UCSD-AML1 (cell line): ENCODE measurements at regions not wholly inside any gene's neighbourhood (a gene's known extent, or its start where the extent isn't known, plus 50 kb on each side); places are given as distances from the start of the nearest gene placed in this dataset.

Source experiments
- DNase-seq: peaks from one replicate; lab custom pipeline; 2025; ENCODE audit not compliant: unreplicated experiment; lab: John Stamatoyannopoulos, UW

GRCh38 chr4:30429813-30430761 is 290.1 kb upstream of the PCDH7 start:
- DNase-seq: no peak

GRCh38 chr4:30434656-30435055 is 285.5 kb upstream of the PCDH7 start:
- DNase-seq: no peak

GRCh38 chr4:30436394-30436793 is 283.8 kb upstream of the PCDH7 start:
- DNase-seq: no peak

GRCh38 chr4:30437316-30437715 is 282.9 kb upstream of the PCDH7 start:
- DNase-seq: no peak

GRCh38 chr4:30443289-30443688 is 276.9 kb upstream of the PCDH7 start:
- DNase-seq: peak; percentile 1

- DNase-seq: no peak
These were observed 269.7 kb upstream of the PCDH7 start for GRCh38 chr4:30450474-30450873.

- no peak for DNase-seq
These were observed 265.7 kb upstream of the PCDH7 start for GRCh38 chr4:30454504-30454903.

- DNase-seq: no peak
These were observed 263.5 kb upstream of the PCDH7 start for GRCh38 chr4:30456716-30457115.

GRCh38 chr4:30460818-30461217 is 259.4 kb upstream of the PCDH7 start:
- no peak for DNase-seq

GRCh38 chr4:30461218-30461617 is 259.0 kb upstream of the PCDH7 start:
- DNase-seq: no peak

- no peak for DNase-seq
These were observed 257.6 kb upstream of the PCDH7 start for GRCh38 chr4:30462445-30463090.

- no peak for DNase-seq
These were observed 248.3 kb upstream of the PCDH7 start for GRCh38 chr4:30471861-30472260.

- no peak for DNase-seq
These were observed 246.9 kb upstream of the PCDH7 start for GRCh38 chr4:30473225-30473624.

GRCh38 chr4:30495251-30495650 is 224.9 kb upstream of the PCDH7 start:
- no peak for DNase-seq

- DNase-seq: no peak
These were observed 224.4 kb upstream of the PCDH7 start for GRCh38 chr4:30495651-30496310.

GRCh38 chr4:30511751-30512150 is 208.4 kb upstream of the PCDH7 start:
- no peak for DNase-seq

GRCh38 chr4:30518211-30518610 is 202.0 kb upstream of the PCDH7 start:
- DNase-seq: no peak

GRCh38 chr4:30525662-30526315 is 194.4 kb upstream of the PCDH7 start:
- DNase-seq: no peak

GRCh38 chr4:30535255-30535654 is 184.9 kb upstream of the PCDH7 start:
- no peak for DNase-seq

- DNase-seq: no peak
These were observed 183.9 kb upstream of the PCDH7 start for GRCh38 chr4:30536231-30536630.

- DNase-seq: no peak
These were observed 182.7 kb upstream of the PCDH7 start for GRCh38 chr4:30537456-30537855.
